ENCODE measurements at regions not wholly inside any gene's neighbourhood (a gene's known extent, or its start where the extent isn't known, plus 50 kb on each side); places are given as distances from the start of the nearest gene placed in this dataset.

- TF ChIP-seq EP300 (IDR thresholded peaks at IDR 0.05; ENCODE audit: borderline replicate concordance) (no peak), FOXM1 (IDR thresholded peaks at IDR 0.05; ENCODE audit: borderline replicate concordance, low read depth) (no peak), TCF12 (IDR thresholded peaks at IDR 0.05; ENCODE audit: low read depth) (no peak), ZBTB7A (IDR thresholded peaks at IDR 0.05; ENCODE audit: low read depth) (no peak), NFIC (IDR thresholded peaks at IDR 0.05) (no peak), TEAD4 (IDR thresholded peaks at IDR 0.05) (no peak), CREB1 (IDR thresholded peaks at IDR 0.05; ENCODE audit: low read depth) (no peak)
These were observed 186.5 kb upstream of the HMGA2 start for GRCh38 chr12:65637774-65638173.

GRCh38 chr12:65638324-65638723 lies 186.0 kb upstream of the HMGA2 start:
- TF ChIP-seq CEBPB (IDR thresholded peaks at IDR 0.05) (no peak), RAD21 (IDR thresholded peaks at IDR 0.05; ENCODE audit: low read depth) (no peak), NFIC (IDR thresholded peaks at IDR 0.05) (no peak), MAX (IDR thresholded peaks at IDR 0.05) (no peak), REST (IDR thresholded peaks at IDR 0.05; ENCODE audit: low read depth) (no peak), YY1 (IDR thresholded peaks at IDR 0.05; ENCODE audit: low read depth) (no peak), EGR1 (IDR thresholded peaks at IDR 0.05) (no peak), TEAD4 (IDR thresholded peaks at IDR 0.05) (no peak), ZBTB7A (IDR thresholded peaks at IDR 0.05; ENCODE audit: low read depth) (no peak), EP300 (IDR thresholded peaks at IDR 0.05; ENCODE audit: borderline replicate concordance) (no peak), USF1 (IDR thresholded peaks at IDR 0.05) (no peak), TAF1 (IDR thresholded peaks at IDR 0.05; ENCODE audit: low read depth) (no peak), TCF12 (IDR thresholded peaks at IDR 0.05; ENCODE audit: low read depth) (no peak), FOXM1 (IDR thresholded peaks at IDR 0.05; ENCODE audit: borderline replicate concordance, low read depth) (no peak), CREB1 (IDR thresholded peaks at IDR 0.05; ENCODE audit: low read depth) (no peak)

GRCh38 chr12:65640489-65640901 lies 183.8 kb upstream of the HMGA2 start:
- no peak for TF ChIP-seq RAD21 (IDR thresholded peaks at IDR 0.05; ENCODE audit: low read depth)
- TF ChIP-seq REST (IDR thresholded peaks at IDR 0.05; ENCODE audit: low read depth): no peak

- no peak for TF ChIP-seq ZBTB7A (IDR thresholded peaks at IDR 0.05; ENCODE audit: low read depth)
- TF ChIP-seq MAX (IDR thresholded peaks at IDR 0.05): no peak
- no peak for TF ChIP-seq CREB1 (IDR thresholded peaks at IDR 0.05; ENCODE audit: low read depth)
- no peak for TF ChIP-seq TEAD4 (IDR thresholded peaks at IDR 0.05)
- TF ChIP-seq TAF1 (IDR thresholded peaks at IDR 0.05; ENCODE audit: low read depth): no peak
- no peak for TF ChIP-seq EP300 (IDR thresholded peaks at IDR 0.05; ENCODE audit: borderline replicate concordance)
- no peak for TF ChIP-seq RAD21 (IDR thresholded peaks at IDR 0.05; ENCODE audit: low read depth)
- TF ChIP-seq REST (IDR thresholded peaks at IDR 0.05; ENCODE audit: low read depth): no peak
- TF ChIP-seq NFIC (IDR thresholded peaks at IDR 0.05): no peak
- TF ChIP-seq TCF12 (IDR thresholded peaks at IDR 0.05; ENCODE audit: low read depth): no peak
- no peak for TF ChIP-seq CEBPB (IDR thresholded peaks at IDR 0.05)
These were observed 182.1 kb upstream of the HMGA2 start for GRCh38 chr12:65642061-65642661.

- TF ChIP-seq CEBPB (IDR thresholded peaks at IDR 0.05) (no peak), EGR1 (IDR thresholded peaks at IDR 0.05) (no peak), YY1 (IDR thresholded peaks at IDR 0.05; ENCODE audit: low read depth) (no peak), EP300 (IDR thresholded peaks at IDR 0.05; ENCODE audit: borderline replicate concordance) (no peak), REST (IDR thresholded peaks at IDR 0.05; ENCODE audit: low read depth) (no peak), NFIC (IDR thresholded peaks at IDR 0.05) (no peak)
These were observed 181.1 kb upstream of the HMGA2 start for GRCh38 chr12:65643171-65643570.

Measured in Ishikawa (cell line).